ENCODE measurements at regions not wholly inside any gene's neighbourhood (a gene's known extent, or its start where the extent isn't known, plus 50 kb on each side); places are given as distances from the start of the nearest gene placed in this dataset.
"Not testable (repeated sequence)": the region's sequence is repeated elsewhere in the genome, so short reads cannot be mapped to it uniquely, and the experiment has no call there.

DNA sequence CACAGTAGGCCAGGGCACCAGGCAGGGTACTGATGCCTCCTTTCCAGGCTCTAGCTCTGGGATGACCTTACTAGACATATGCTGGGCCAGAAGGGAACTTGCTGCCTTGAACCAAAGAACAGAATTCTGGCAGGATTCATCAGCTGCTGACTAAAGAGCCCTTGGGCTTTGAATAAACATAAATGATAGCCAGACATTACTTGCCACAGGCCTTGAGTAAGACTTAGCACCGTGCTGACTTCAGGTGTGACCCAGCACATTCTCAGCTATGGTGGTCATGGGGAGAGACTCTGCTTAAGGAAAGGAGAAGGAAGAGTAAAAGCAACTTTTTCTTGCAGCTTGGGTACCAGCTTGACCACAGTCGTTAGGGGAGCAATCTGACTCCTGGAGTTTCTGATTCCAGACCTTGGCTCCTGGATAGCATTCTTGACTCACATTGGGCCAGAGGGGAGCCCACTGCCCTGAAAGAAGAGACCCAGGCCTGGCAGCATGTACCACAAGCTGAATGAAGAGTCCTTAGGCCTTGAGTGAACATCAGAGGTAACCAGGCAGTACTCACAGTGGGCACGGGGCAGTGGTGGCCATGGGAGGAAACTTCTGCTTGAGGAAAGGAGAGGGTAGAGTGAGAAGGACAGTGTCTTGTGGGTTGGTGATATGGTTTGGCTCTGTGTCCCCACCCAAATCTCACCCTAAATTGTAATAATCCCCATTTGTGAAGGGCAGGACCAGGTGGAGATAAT is 926.1 kb upstream of the SORCS1 start:
- FAIRE-seq (no peak), DNase-seq (ENCODE audit: insufficient read length, low spot score) (no peak)

DNA sequence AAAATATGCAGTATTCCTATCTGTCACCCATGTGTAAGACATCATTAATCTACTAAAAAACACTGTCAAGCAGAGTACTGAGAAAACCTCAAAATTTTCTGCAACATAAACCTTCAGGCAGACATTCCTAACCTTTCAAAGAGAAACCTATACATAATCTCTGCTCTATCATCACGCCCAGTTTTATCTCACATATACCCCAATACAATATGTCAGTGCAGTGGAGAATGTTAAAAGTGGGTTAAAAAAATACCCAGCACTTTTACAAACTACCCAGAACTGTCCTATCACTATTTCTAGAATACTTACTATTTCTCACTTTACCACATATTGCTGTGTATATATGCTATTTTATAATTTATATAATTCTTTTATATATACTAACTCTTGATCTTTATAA is 922.0 kb upstream of the SORCS1 start:
- DNase-seq (ENCODE audit: insufficient read length, low spot score): no peak
- no peak for FAIRE-seq

DNA sequence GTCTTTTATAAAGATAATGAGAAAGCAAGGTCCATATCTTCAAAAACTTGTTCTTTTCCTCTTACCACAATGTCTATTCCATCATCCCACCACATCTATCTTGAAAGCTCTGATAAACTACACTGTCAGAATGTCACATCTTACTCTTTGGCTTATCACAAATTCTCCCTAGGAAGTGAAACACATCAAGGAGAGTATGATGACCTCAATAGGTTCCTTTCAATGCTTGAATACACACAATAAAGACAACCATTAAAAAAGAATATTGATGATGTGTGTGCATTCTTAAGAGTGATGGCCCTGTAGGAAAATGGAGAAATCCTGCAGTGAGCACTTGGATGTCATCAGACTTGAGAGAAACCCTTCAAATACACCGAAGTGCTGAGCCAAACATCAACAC is 918.1 kb upstream of the SORCS1 start:
- no peak for FAIRE-seq
- no peak for DNase-seq (ENCODE audit: insufficient read length, low spot score)

DNA sequence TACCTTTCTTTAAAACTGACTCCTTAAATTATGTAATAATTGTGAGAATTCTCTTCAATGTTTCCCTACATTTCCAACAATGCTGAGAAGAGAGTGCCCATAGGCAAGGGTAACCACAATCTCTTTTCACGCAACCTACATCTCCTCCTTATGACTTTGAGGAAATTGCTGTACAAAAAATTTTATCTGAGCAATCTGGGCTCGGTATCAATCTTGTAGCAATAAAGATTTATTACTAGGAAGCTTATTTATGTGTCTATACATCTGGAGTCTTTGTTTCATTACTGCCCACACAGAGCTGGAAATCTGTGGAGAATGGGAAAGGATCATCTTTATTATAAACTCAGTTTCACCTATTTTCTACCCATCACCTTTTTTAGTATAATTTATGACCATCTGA is 913.8 kb upstream of the SORCS1 start:
- DNase-seq (ENCODE audit: insufficient read length, low spot score): no peak
- FAIRE-seq: no peak

DNA sequence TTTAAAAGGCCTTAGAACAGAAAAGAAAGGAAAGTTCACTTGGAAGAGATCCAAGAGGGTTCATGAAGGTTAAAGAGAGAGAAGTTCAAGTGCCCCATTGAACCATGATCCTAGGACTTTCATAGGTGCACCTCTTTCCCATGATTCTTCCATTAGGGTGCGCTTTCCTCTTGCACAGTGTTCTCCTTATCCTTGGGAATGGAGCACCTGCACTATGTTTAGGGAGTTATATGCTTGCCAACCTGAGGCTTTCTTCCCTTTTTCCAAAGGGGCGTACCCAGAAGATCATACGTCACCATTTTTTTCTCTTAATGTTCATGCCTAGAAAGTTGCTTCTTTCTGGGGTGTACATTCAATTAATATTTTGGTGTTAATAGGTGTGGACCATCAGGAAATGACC is 908.0 kb upstream of the SORCS1 start:
- DNase-seq (ENCODE audit: insufficient read length, low spot score) (no peak), FAIRE-seq (no peak)

DNA sequence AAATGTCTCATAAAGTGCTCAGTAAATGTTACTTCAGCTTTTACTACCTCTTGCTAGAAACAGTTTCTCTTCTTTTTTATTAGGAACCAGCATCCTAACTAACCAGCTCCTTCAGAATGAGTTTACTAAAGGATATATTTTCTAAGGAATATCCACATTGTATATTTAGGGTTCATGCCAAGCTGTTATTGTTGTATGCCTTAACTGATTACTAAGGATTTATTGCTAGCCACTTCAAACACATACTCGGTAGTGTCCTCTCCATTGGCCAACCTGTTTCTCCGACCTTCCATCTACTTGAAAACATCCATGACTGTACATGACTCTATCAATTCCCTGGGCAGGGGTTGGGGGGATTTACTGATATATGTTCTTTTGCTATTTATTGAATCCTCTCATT is 906.3 kb upstream of the SORCS1 start:
- DNase-seq (ENCODE audit: insufficient read length, low spot score): no peak
- no peak for FAIRE-seq

DNA sequence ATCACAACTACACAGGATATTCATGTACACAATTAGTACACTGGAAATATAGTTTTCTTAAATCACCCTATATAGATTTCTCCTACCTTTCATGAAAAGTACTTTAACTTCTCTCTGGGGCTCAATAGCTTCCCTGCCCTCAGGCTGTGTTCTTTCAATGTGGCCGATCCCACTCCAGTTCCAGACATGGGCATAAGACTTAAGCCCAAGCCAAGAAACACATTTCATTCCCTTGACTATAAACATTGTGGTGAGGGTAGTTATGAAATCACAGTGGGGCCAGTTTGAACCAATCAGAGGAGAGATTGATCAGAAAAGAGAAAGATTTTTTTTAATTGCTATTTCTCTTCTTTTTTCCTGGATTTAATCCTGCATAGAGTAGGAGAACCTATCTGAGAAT is 904.6 kb upstream of the SORCS1 start:
- FAIRE-seq: no peak
- DNase-seq (ENCODE audit: insufficient read length, low spot score): no peak

DNA sequence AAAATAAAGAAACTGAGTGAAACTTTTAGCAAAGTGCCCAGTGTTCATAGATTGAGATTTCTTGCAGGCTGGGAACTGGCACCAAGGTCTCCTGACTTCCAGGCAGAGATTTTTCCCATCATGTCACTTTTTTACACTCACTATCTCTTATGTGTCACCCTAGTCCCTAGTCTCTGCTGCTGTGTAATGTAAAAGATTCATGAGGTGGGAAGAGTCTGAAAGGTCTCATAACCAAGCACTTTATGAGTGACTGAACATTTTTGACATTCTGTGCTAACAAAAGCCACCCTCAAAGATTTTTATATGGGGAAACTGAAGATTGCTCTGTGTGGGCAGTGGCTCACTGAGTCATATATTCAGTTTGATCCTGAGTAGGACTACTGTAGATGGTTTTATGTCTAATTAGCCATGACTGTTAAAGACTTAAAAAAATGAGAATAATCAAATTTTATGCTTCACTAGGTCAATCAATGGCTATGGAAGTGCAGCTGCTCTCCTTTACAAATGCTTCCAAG is 900.3 kb upstream of the SORCS1 start:
- FAIRE-seq: no peak
- DNase-seq (ENCODE audit: insufficient read length, low spot score): no peak

DNA sequence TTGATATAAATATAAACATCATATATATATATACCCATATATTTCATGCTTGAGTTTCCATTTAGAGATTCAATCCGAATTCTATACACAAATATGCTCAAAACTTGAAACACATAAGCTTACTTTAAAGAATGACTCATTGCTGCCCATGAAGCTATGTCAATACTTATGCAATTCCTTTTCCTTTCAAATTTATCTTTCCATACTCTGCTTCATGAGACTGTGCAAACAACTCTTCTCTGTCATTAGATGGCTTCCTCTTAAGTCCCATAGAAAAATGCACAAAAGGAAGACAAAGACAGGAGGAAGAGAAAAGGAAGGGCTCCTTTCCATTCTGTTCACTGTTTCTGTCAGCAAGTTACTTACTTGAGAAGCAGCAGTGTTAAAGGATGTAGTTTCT is 895.7 kb upstream of the SORCS1 start:
- no peak for FAIRE-seq
- no peak for DNase-seq (ENCODE audit: insufficient read length, low spot score)

DNA sequence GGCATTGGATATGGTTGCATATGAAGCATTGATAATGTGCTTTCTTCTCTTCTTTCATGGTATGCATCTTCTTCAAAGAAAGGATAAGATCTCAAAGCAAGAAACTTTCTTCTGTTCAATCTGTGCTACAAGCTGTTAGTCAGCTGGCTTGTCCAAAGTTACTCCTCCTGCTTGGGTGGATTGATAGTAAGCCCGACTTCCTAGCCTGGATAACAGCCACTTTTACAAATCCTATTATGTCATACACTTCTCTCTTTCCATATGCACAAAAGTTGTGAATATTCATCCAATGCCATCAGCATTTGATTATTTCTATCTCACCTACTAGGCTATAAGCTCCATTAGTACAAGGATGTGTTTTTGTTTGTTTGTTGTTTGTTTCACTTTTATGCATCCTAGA is 891.0 kb upstream of the SORCS1 start:
- FAIRE-seq (no peak), DNase-seq (ENCODE audit: insufficient read length, low spot score) (no peak)

DNA sequence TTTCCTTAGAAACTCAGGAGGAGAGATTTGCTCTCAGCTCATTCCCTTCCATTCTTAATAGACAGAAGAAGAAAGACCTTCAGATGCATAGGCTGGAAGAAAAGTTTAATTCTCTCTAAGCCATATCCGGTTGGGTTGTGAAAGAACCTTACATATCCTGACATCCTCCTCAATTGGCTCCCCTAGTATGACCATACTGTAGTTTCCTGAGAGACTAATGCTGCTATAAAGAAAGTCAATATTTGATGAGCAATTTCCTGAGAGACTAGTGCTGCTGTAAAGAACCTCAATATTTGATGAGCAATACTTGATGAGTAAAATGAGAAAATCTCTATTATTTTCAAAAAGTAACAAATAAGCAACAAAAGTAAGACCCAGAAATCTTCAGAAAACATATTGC is 888.5 kb upstream of the SORCS1 start:
- FAIRE-seq (no peak), DNase-seq (ENCODE audit: insufficient read length, low spot score) (no peak)

DNA sequence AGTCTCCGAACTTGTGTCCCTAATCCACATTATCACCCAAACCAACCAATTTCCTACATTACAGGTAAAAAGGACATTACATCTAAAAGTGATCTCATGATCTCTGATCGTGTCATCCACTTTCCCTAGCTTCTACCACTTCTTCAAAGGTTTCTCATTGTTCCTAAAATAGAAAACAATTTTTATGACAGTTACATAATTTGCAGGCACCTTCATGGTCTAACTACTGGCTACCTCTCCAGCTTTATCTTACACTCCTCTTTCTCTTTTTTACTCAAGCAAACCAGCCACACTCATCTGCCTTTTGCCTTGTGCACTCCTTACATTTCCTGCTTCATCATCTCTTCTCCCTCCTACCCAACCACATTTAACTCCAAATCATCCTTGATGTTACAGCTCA is 886.7 kb upstream of the SORCS1 start:
- FAIRE-seq (no peak), DNase-seq (ENCODE audit: insufficient read length, low spot score) (no peak)

DNA sequence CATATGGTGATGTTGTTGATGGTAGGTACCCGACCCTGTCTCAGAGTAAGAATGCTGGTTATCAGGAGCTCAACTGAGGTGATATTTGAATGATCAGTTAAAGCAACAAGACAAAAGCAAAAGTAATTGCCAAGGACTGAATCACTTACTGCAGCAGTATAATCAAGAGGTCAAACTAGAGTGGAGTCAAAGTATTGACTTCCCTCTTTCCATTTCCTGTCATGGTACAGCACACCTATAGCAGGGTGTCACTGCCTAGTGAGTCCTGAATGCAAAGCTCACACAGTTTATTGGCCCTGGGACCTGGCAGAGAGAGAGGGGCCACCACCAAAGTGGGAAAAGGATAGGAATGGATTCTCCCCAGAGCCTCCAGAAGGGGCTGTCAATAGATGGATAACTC is 886.1 kb upstream of the SORCS1 start:
- FAIRE-seq (no peak), DNase-seq (ENCODE audit: insufficient read length, low spot score) (no peak)

DNA sequence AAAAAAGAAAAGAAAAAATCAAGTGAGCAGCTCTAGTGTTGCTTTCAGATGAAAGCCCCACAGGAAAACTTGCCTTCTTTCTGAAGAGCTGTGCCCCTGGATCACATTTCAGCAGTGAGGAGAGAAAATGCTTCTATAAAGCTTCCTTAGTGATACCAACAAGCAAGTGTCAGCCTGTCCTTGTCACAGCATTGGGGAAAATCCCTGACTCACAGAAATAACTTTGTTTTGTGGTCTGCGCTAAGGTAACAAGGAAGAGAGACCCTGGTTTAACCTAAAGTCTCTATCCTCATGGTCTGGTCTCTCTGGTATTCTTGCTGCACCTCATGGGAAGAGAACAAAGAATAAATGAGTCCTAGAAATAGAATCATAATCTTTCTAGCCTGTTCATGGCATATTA is 885.2 kb upstream of the SORCS1 start:
- DNase-seq (ENCODE audit: insufficient read length, low spot score) (no peak), FAIRE-seq (no peak)

DNA sequence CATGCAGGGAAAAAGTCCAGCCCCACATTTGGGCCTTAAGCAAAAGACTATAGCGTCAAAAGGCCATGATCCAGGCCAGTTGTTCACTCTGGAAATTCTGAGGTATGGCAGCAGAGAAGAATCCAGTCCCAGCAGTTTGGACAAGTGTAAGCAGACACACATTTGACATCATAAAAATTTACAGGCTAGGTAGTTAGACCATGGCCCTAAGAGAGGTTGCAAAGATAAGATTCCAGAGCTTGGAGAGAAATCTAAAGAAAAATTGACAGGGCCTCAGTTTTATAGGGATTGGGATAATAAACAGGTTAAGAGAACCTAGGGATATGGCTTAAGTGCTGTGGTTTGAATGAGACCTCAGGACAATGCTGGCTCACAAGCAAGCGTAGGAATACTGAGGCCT is 884.4 kb upstream of the SORCS1 start:
- FAIRE-seq: no peak
- DNase-seq (ENCODE audit: insufficient read length, low spot score): no peak

DNA sequence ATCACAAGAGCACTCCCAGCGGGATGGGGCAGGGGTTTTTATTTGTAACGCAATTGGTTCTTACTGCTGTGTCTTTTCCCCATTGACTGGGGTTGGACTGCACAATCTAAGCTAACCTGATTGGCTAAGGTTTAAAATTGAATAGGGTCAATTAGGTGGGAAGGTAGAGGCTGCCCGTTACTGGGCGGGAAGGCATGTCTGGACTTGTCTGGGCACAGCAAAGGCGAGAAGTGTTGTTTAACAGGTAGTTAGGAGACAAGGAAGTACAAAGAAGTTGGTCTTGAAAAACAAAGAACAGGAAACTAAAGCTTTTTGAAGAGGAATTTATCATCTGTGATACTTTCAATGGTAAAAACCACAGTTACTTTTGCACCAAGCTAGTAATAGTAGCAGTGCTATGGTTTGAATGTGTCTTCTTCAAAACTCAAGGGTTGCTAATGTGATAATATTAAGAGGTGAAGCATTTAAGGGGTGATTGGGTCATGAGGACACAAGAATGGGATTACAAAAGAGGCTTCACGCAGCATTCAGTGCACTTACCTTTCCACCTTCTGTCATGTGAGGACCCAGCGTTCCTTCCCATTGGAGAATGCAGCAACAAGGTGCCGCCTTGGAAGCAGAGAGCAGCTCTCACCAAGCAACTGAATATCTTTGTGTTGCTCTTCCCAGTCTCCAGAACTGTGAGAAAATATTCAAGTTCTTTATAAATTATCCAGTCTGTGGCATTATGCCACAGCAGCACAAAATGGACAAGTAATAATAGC is 875.5 kb upstream of the SORCS1 start:
- no peak for FAIRE-seq
- no peak for DNase-seq (ENCODE audit: insufficient read length, low spot score)

DNA sequence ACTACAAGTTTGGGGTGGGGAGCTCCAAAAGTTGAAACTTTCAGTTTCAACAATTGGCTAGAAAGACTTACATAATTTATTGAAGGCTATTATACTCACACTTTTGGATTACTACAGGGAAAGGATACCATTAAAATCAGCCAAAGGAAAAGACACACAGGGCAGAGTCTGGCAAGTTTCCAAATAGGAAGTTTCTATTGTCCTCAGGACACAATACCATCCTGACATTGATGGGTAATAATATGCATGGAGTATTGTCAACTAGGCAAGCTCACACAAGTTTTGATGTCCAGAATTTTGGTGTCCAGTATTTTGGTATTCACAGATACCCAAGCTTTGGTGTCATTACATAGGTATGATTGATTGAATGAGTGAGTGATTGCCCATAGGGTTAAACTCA is 872.6 kb upstream of the SORCS1 start:
- no peak for FAIRE-seq
- no peak for DNase-seq (ENCODE audit: insufficient read length, low spot score)

DNA sequence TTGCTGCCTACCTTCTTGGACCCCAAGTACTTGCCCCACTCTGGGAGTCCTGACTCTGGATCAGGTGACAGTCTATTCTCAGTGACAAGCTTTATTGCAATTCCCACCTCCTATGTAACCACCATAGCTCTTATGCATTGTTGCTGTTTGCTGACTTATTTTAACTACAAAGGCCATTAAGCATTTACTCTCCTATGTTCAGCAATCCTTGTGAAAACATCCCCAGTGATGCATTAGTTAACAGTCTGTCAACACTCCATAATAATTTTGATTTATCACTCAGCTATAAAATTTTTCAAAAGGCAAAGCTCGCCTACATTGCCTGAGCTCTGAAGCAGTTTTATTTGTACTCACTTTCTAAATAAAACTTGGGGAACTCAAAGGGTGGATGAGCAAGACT is 871.8 kb upstream of the SORCS1 start:
- FAIRE-seq: no peak

DNA sequence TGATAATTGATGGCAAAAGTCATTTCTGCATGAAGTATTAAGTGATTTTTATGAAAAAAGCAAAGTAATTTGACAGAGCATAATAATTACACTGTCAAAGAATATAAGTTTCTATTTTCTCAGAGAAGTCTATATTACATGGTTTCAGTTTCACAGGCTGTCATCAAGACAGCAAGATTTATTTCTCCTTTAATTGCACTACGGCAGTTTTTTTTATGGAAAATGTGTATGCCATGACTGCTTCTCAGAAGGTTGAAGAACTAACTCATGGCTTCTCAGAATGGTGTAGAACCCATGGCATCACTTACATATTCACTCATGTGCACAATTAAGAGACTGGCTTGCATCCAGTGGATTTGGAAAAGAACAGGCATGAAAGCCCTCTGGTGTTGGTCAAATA is 870.3 kb upstream of the SORCS1 start:
- FAIRE-seq (no peak), DNase-seq (ENCODE audit: insufficient read length, low spot score) (no peak)

More for the DNA sequence above, 871.8 kb upstream of the SORCS1 start:
- no peak for DNase-seq (ENCODE audit: insufficient read length, low spot score)

DNA sequence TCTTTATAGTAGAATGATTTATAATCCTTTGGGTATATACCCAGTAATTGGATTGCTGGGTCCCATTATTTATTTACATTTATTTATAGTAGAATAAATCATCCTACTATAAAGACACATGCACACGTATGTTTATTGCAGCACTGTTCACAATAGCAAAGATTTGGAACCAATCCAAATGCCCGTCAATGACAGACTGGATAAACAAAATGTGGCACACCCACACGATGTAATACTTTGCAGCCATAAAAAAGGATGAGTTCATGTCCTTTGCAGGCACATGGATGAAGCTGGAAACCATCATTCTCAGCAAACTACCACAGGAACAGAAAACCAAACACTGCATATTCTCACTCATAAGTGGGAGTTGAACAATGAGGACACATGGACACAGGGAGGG is 869.0 kb upstream of the SORCS1 start:
- FAIRE-seq; DNase-seq (ENCODE audit: insufficient read length, low spot score): not testable (repeated sequence)

DNA sequence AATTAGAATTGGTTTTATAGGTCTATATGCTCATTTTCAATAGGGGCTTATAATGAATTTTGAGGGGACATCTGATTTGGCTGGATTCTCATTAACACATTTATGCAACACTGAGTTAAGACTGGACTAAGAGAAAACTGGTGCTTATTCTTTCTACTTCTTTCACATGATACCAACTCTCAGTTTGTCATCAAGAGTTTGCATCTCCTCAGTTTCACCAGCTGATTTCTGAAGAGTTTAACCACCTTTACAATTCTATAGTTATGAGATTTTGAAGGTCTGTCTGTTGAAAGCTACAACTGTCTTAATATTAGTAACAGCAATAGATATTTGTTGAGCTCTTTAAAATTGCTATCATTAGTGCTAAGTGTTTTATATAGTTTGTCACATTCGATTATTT is 867.0 kb upstream of the SORCS1 start:
- FAIRE-seq (no peak), DNase-seq (ENCODE audit: insufficient read length, low spot score) (no peak)

DNA sequence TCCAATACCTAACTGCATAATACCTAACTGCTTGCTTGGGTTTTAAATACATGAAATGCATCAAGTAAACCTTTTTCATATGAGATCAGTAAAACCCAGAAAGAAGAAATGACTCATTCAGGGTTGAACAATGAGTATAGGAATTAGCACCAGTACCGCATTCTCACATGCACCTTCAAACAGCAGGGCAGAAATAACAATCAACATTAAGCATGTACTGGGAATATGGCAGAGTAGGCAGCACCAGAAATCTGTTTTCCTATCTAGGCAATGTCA is 850.3 kb upstream of the SORCS1 start:
- FAIRE-seq (no peak), DNase-seq (ENCODE audit: insufficient read length, low spot score) (no peak)

Data from GM19239 (cell line).